ENCODE measurements at regions not wholly inside any gene's neighbourhood (a gene's known extent, or its start where the extent isn't known, plus 50 kb on each side); places are given as distances from the start of the nearest gene placed in this dataset.

GRCh38 chr11:95284057-95285052 is 53.4 kb upstream of the SESN3 start:
- TF ChIP-seq TAF1 (IDR thresholded peaks at IDR 0.05; ENCODE audit: borderline replicate concordance, insufficient read depth, low read length) (no peak), POLR2AphosphoS5 (IDR thresholded peaks at IDR 0.05; ENCODE audit: low read depth, low read length) (no peak), REST (IDR thresholded peaks at IDR 0.05; ENCODE audit: insufficient read depth in 1 of 2, low read depth in 2 of 2, low read length in 2 of 2) (no peak), FOXP2 (optimal IDR thresholded peaks at IDR 0.05; ENCODE audit: borderline replicate concordance, extremely low read depth, extremely low read length, insufficient read depth) (no peak)
